Breast epithelium (tissue), 3 donors: ENCODE measurements at regions not wholly inside any gene's neighbourhood (a gene's known extent, or its start where the extent isn't known, plus 50 kb on each side); places are given as distances from the start of the nearest gene placed in this dataset.

ENCODE experiments used
- CTCF ChIP-seq, 3 donors: fragments of 450-650 bp; IDR thresholded peaks; one replicate each; pipeline ENCODE4 v1.5.1; 2016 to 2017; ENCODE audit warnings: antibody characterized with exemption in 3 of 3, mild to moderate bottlenecking in 3 of 3, moderate library complexity in 3 of 3
- POLR2A ChIP-seq: fragments of 450-650 bp; IDR thresholded peaks from one replicate; pipeline ENCODE4 v1.6.1; 2016; ENCODE audit warnings: antibody characterized with exemption, mild to moderate bottlenecking, moderate library complexity
- POLR2AphosphoS5 ChIP-seq, 3 donors: sonication (generic); formaldehyde crosslinking; IDR thresholded peaks; one replicate each; pipeline ENCODE4 v1.6.1; 2017; ENCODE audit warnings: antibody characterized with exemption in 3 of 3

GRCh38 chr18:29512203-29512602 lies 1335.3 kb upstream of the CDH2 start:
- TF ChIP-seq POLR2A, result no peak
- TF ChIP-seq CTCF (IDR thresholded peaks at IDR 0.05), result no peak
- no peak for TF ChIP-seq POLR2AphosphoS5 (IDR thresholded peaks at IDR 0.05)
